Hindlimb muscle (tissue), 1 donor: ENCODE measurements at regions not wholly inside any gene's neighbourhood (a gene's known extent, or its start where the extent isn't known, plus 50 kb on each side); places are given as distances from the start of the nearest gene placed in this dataset.

Source experiments
- DNase-seq: peaks from one replicate; pipeline ENCODE4 v3.0.0-alpha.2; 2013

GRCh38 chr6:153780011-153780410, 259.0 kb upstream of the OPRM1 start:
- no peak for DNase-seq

DNA sequence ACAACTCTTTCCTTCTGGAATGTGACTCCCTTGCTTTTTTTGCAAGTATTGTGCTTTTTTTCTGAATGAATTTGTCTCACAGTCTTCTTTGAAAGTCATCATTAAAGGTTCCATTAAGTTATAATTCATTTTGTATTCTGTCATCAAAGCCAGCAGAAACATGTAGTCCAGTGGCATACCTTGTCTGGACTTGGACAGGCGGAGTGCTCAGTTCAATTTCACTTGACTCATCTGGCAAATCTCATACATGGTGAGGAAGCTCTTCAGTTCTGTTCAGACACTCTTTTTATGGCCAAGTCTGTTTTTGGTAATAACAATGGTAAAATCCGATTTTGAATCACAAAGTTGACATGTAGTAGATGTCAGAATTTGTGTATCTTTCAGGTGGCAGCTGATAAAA, 260.8 kb upstream of the OPRM1 start:
- no peak for DNase-seq

DNA sequence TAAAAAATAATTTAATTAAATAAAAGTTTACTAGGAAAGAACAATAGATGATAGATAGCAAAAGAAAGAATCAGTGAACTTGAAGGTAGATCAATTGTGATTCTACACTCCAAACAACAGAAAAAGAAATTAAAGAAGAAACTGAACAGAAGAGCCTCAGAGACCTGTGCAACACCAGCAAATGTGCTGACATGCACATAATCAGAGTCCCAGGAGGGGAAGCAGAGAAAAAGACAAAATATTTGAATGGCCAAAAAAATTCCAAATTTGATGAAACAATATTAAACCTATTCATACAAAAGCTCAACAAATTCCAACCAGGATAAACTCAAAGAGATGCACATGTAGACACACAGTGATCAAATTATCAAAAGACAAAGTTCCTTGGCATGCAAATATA, 267.5 kb upstream of the OPRM1 start:
- no peak for DNase-seq

DNA sequence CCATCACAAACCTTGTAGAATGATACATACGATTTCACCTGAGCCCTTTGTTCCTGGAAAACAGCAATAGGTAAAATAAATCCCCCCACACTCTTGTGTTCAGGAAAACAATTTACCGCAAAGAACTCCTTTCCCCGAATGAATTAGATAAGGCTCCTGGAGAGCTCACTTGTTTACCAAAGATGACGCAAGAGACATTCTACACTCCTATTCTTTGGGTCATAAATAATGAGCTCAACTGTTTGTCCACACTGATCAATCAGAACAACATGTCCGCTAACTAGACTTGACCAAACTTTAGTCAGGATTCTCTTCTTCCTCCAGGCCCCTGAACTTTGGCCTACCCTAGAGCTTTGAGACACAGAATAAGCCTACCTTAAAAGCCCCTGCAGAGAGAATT, 271.9 kb upstream of the OPRM1 start:
- DNase-seq, result no peak

GRCh38 chr6:153758516-153758915, 280.5 kb upstream of the OPRM1 start:
- DNase-seq, result no peak

GRCh38 chr6:153735761-153736160, 303.3 kb upstream of the OPRM1 start:
- no peak for DNase-seq

- DNase-seq, result no peak
These were observed 309.9 kb upstream of the OPRM1 start for GRCh38 chr6:153729189-153729588.

- DNase-seq, result no peak
These were observed 311.2 kb upstream of the OPRM1 start for GRCh38 chr6:153727885-153728284.

DNA sequence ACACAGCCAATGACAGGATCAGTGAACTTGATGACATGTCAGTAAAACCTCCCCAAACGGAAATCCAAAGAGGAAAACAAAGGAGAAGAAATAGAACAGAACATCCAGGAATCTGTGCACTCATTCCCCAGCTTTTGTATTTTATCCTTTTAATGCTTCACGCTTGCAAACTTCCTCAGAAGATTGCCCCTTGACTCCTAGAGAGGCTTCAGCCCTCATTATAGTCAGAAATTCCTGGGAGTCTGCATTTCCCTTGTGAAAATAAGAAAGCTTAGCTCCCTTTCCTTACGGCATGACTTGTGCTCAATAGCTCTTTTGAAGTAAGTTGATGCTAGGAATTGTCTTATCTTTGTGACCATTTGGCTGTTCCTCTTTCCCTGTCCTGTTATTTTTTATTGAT, 313.6 kb upstream of the OPRM1 start:
- no peak for DNase-seq

GRCh38 chr6:153720732-153721131, 318.3 kb upstream of the OPRM1 start:
- no peak for DNase-seq

DNA sequence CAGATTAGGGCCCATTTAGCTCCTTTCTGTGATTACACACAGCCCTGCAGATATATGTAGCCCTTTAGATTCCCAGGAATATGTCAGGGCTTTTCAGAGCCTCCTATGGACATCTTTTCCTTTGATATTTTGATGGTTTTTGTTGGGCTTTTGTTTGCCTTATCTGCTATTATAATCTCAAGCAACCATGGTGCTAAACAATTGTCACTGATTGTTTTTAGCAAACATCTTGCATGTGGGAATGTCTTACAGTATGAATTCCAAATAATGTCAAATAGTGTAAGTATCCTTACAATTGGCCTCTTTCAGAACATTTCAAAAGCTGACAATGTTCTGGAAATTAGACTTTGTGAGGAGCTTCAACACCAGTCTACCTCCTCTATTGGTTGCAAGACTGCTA, 333.6 kb upstream of the OPRM1 start:
- DNase-seq, result no peak

DNA sequence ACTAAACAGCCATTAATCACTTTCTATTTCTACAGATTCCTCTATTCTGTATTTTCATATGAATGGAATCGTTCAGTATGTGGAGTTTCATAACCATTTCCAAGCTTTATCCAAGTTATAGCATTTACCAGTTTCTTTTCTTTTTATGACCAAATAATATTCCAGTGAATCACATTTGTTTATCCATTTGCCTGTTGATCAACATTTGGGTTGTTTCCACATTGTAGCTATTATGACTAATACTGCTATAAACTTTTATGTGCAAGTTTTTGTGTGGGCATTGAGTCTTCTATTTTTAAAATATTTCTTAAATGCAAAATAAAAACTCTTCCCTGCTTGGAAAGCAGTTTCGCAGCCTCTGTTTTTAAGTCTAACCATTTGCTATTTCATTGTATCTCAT, 336.4 kb upstream of the OPRM1 start:
- no peak for DNase-seq

DNA sequence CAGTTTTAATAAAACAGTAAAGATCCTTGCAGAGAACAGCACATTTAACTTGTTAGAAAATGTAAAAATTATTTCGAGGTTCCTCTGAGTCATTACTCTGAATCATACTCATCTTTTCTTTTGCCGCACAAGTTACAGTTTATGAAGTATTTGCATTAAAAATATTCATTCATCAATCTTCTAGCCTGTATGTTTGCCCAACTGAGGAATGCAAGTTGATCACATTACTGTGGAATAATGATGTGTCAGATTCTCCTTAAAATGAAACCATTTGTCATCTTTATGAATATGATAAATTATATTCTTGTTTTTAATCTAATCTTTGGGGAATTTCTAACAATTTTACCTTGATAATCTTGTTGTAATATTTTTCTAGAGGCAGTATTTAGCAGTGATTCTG, 340.4 kb upstream of the OPRM1 start:
- DNase-seq, result no peak

DNA sequence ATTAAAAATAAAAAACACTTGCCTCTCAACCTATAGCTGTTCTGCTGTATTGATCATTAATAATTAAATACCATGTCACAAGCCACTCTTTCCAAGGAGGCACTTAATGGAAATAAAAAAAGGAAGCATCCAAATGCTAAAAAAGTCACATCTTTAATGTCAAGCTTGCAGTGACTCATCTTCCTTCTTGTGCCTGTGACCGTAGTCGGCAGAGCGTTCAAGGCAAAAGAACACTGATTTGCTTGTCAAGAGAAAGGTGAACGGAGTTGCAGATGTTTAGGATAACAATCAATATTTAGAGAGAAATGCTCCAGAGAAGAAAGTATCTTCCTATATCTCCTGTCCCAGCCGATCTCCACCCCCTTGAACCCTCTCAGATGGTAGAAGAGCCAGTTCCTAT, 341.0 kb upstream of the OPRM1 start:
- DNase-seq, result no peak

DNA sequence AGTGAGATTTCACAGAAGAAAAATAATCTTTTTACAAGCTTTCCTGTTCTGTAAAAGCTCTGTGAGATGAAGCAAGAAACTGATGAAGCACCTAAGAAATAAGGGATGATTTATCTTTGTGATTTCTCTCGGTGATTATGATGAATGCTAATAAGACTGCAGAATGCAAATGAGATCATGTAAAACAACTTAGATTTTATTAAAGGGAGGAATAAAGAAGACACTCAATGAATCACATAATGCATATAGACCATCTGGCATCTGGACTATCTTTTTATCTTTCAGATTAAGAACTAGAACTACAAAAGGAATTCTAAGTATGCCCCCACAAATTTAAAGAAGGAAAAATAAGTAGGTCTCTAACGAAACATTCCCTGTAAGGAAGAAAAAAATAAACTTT, 361.5 kb upstream of the OPRM1 start:
- no peak for DNase-seq

- no peak for DNase-seq
These were observed 365.3 kb upstream of the OPRM1 start for GRCh38 chr6:153673750-153674149.

DNA sequence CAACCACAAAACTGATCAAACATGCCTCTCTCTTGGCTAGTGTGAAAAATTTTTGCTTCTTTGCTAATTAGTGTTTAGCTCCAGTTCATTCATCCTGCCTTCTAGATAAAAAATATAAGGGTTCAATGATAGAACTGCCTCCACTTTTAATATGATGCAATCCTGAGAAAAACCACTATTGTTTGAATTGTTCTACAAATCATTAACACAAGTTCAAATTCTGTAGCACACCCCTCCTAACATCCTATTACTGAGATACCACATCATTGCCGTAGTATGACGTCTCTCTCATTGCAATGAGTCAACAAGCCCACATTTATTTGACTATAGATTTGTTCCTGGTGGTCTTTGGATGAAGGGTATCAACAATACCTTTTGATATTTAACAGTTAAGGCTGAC, 365.8 kb upstream of the OPRM1 start:
- no peak for DNase-seq

- DNase-seq, result no peak
These were observed 368.5 kb upstream of the OPRM1 start for GRCh38 chr6:153670403-153671026.

DNA sequence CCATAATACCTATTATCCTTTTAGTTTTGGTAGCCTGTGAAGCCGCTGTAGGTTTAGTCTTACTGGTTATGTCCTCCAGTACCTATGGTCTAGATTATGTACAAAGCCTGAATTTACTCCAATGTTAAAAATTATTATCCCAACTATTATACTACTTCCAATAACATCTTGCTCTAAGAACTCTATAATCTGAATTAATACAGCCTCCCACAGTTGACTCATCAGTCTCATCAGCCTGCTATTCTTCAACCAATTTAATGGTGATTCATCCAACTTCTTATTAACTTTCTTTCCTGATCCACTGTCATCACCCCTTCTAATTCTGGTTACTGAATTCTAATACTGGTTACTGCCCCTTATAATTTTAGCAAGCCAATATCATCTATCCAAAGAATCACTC, 370.3 kb upstream of the OPRM1 start:
- no peak for DNase-seq

DNA sequence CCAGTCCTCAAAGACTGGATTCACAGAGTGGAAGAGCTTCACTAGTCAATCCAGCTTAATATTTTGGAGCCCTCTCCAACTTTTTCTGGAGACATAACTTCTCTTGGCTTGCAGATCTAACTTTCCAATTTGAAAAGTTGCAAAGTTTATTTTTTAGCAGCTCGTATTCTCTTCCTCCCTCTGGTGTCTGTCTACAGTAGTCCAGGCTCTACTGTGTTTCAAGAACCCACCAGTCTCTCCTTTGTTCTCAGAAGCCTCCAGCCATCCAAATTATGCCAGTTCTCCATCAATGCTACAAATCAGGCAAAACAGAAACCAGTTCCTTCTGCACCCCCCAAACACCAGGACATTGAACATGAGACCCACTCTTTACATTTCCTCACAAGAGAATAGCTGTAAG, 376.1 kb upstream of the OPRM1 start:
- no peak for DNase-seq

GRCh38 chr6:153645326-153645725, 393.7 kb upstream of the OPRM1 start:
- no peak for DNase-seq

DNA sequence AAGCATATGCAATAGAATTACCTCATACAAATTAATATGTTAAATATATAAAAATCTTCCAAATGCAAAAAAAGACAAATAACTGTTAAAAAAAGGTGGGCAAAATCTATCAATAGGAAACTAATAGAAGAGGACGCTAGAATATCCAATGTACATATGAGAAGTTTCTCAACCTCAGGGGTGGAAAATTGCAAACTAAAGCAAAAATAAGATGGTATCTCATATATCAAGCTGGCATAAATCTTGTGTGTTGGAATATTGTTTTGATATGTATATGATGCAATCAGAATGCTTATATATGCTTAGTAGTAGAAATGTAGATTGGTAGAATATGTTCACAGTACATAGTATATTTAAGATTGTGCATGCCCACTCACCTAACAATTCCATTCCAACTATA, 395.0 kb upstream of the OPRM1 start:
- DNase-seq, result no peak

DNA sequence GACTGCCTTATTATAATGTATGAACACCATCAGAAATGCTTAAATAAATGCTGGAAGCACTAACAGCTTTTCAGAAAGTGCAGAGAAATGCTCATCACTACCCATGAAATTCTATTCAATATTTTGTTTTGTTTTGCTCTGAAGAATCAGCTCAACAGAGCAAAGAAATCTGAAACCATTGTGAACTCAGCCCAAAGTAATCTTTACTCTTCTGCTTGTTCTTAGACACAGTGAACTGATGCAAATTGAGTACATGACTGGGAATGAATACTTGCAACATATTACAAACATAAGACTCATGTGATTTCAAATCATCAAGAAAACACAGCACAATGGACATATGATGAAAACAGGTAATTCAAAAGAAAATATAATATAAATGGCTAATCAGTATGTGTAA, 404.6 kb upstream of the OPRM1 start:
- DNase-seq, result peak; percentile 24

DNA sequence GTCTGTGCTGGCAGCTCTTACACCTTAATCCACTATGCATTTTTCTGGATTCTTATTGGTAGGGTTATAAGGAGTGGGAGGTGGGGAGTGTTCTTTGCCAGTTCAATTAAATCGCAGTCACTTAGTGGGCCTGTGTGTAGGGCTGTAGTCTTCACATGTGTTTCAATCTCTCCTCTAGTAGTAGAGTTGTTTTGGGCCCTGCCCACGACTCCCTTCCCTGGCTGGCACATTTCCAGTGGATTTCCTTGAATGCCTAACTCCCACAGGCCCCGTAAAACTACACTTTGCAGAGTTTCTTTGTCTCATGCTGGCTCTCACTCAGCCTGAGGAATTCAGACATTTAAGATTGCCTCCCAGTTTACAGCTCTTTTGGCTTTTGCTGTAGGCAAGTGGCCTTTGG, 414.0 kb upstream of the OPRM1 start:
- peak; percentile 78 for DNase-seq

DNA sequence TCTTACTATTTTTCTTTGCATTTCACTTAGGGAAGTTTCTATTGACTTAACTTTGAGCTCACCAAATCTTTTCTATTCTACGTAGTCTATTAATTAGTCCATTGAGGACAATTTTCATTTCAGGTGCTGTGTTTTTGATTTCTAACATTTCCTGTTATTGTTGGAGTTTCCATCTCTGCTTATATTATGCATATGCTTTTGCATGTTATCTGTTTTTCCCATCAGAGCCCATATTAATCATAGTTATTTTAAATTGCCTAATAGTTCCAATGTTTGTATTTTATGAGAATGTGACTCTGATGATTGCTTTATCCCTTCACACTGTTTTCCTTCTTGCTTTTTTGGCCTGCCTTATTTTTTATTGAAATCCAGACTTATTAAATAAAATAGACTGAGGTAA, 414.5 kb upstream of the OPRM1 start:
- no peak for DNase-seq

GRCh38 chr6:153623496-153623895, 415.5 kb upstream of the OPRM1 start:
- DNase-seq, result peak; percentile 35
